SKM-1 treated with dmso at 0.1 percent for 144 hours (cell line): ENCODE measurements at regions not wholly inside any gene's neighbourhood (a gene's known extent, or its start where the extent isn't known, plus 50 kb on each side); places are given as distances from the start of the nearest gene placed in this dataset.
A peak's percentile ranks its signal among the peaks of the same experiment; 100 is the strongest.

ENCODE experiments used
- DNase-seq: peaks from one replicate; lab custom pipeline; 2025; ENCODE audit not compliant: unreplicated experiment; lab: John Stamatoyannopoulos, UW

DNA sequence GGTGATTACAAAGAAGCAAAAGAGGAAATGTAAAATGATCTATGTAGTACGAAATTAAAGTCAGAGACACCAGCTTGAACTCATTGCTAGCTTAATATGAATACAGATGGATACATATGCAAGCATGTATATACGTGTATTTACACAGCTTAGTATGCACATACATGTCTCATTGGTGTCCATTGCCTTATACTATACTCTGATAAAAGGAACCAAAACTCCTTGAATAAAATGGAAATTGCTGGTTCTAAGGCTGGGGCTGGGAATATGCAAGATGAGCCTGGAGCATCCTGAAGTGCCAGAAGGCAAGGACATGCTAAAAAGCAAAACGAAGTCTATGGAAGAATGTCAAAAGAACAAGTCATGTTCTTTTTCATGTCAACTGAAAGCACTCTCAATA is 1424.4 kb upstream of the SLC39A10 start:
- DNase-seq = no peak

DNA sequence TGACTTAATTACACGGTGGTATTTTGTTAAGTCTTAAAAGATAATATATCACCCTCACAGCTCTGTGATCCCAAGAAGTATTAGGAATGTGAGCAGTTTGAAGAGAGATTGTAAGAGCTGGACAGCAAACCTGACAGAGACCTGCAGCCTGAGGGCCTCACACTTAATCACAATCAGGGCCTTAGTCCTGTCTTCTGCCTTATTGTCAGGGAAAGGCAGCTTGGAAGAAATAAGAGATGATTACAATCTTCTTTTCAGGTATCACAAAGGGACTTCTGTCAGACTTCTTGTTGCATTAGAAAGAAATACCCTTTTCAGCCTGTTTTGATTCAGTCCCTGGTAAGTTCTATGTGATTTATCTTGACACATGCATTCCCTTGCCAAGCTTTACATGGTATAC is 1433.8 kb upstream of the SLC39A10 start:
- no peak for DNase-seq

DNA sequence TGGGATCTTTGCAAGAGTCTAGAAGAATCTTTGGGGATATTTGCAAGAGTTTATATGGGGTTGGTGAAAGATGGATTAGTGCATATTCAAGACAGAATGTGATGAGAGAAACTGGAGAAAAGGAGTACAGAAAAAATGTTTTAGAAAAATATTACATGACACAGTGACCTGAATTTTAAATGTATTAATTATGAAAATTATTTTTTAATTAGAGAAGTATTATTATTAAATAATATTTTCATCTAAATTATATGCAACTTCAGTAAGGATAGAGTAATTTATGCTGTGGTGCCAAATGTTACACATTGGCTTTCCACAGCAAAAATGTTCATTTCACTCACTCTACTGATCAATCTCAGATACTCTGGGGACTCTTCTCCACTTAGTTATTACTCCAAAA is 1442.8 kb upstream of the SLC39A10 start:
- no peak for DNase-seq

DNA sequence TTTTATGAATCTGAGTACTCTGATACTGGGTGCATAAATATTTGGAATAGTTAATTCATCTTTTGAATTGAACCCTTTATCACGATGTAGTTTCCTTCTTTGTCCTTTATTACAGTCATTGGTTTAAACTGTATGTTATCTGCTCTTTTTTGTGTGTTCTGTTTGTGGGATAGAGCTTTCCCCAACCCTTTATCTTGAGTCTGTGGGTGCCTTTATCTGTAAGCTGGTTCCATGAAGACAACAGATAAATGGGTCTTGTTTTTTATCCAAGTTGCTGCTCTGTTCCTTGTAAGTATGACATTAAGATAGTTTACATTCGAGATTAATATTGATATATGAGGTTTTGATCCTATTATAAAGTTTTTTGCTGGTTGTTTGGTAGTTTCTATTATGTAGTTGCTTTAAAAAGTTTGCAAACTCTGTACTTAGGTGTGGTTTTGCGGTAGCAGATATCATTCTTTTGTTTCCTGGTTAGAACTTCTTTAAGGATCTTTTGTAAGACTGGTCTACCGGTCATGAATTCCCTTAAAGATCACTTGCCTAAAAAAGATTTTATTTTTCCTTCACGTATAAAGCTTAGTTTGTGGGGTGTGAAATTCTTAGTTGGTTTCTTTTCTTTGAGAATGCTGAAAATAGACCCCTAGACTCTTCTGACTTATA is 1451.3 kb upstream of the SLC39A10 start:
- no peak for DNase-seq

DNA sequence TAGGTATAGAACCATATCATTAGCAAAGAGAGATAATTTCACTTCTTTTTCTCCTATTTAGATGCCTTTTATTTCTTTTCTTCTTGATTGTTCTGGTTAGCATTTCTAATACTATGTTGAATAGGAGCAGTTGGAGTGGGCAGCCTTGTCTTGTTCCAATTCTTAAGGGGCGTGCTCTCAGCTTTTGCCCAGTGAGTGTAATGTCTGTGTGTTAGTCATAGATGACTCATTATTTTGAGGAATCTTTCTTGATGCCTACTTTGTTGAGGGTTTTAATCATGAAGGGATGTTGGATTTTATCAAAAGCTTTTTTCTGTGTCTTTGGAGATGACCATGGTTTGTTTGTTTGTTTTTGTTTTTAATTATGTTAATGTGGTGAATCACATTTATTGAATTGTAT is 1453.1 kb upstream of the SLC39A10 start:
- no peak for DNase-seq

DNA sequence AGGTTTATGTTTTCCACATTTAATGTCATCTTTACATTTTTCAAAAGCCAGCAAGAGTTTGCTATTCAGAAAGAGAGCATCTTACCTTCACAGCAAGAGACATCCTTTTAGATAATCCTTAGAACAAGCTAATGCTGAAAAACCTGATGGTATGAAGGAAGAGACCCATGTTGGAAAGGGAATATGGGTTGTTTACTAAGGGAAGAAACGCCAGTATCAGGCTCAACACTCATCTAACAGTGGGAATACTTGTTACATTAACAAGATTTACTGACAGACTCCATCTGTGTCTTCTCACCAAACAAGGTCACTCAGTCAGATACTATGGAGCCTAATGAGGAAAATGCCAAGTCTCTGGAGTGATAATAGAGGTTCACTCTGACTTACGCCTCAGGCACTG is 1474.1 kb upstream of the SLC39A10 start:
- no peak for DNase-seq

DNA sequence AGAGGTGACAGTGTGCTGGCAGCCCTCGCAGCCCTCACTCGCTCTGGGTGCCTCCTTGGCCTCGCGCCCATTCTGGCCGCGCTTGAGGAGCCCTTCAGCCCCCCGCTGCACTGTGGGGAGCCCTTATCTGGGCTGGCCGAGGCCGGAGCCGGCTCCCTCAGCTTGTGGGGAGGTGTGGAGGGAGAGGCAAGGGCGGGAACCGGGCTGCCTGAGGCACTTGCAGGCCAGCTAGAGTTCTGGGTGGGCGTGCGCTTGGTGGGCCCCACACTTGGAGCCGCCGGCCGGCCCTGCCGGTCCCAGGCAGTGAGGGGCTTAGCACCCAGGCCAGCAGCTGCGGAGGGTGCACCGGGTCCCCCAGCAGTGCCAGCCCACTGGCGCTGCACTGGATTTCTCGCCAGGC is 1480.9 kb upstream of the SLC39A10 start:
- DNase-seq = no peak

DNA sequence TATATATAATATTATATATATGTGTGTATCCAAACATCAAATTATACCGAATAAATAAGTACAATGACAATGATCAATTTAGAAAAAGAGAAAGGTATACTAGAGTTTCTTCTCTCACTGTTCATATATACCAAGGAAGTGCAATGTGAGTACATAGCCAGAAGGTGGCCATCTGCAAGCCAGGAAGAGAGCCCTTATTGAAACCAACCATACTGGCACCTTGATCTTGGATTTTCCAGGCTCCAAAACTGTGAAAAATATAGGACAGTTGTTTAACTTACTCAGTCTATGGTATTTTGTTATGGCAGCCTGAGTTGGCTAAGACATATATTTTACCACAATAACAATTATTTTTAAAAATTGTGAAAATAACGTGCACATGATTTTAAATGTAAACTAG is 1490.2 kb upstream of the SLC39A10 start:
- peak; percentile 49 for DNase-seq

DNA sequence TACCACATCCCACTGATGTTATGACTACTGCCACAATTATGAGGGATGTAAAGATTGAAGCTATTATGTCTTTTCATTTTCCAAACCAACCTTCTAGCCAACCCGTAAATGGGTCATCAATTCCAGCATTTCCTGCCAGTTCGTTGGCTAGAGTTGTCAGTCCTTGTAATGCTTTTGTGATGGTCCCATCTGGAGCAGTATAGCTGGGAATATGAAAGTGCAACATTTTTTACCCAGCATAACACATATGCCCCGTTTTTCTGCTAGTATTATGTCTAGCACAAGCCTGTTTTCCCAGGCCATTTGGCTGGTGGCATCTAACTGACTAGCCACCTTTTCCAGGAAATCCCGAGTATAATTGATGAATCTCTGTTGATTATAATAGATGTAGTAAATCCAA is 1501.6 kb upstream of the SLC39A10 start:
- no peak for DNase-seq

DNA sequence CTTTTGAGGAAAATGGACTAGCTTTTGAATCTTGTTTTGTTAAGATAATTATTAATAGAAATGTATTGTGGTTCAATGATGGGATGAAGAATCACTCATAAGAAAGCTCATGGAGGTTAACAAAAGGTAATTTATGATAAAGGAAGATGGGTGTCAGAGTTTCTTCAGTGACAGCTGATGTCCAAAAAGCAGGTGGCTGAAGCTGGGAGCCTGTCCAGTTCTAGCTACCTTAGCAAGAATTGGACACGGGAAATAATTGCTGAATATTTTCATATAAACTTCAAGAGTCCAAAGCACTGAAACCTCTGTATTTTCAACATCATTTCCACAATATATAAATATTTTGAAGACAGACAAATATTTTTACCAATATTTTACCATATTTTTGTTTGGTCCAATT is 1505.8 kb upstream of the SLC39A10 start:
- no peak for DNase-seq

DNA sequence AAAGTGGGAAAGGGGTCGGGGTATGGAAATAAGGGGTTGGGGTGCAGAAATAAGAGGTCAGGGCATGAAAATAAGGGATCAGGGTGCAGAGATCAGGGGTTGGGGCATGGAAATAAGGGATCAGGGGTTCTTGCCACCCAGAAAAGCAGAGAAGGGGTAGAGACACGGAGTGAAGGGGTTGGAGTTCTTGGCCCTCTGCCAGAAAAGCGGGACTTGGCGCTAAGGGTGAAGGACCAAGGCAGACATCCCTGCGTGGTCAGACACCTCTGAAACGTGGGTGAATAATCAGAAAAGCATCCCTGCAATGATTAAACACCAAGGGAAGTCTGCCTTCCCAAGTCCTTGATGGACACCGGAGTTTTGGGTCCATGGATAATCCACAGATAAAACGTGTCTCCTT is 1521.6 kb upstream of the SLC39A10 start:
- no peak for DNase-seq

DNA sequence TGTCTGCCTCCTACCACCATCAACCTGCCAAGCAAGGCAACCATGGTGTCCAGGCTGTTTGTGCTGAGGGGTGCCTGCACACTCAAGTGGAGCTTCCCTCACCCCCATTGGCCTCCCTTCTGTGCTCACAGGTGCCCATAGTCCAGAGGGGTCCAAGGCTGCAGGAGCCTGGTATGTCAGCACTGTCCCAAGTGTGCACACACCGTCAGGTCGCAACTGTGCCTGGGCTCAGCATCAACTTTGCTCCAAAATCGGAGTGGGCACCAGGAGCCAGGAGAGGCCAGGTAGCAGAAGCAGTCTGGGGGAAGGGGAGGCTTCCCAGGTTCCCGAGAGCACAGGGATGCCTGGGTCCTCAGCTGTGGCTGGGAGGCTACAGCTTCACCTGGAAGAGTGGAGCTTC is 1528.2 kb upstream of the SLC39A10 start:
- no peak for DNase-seq

DNA sequence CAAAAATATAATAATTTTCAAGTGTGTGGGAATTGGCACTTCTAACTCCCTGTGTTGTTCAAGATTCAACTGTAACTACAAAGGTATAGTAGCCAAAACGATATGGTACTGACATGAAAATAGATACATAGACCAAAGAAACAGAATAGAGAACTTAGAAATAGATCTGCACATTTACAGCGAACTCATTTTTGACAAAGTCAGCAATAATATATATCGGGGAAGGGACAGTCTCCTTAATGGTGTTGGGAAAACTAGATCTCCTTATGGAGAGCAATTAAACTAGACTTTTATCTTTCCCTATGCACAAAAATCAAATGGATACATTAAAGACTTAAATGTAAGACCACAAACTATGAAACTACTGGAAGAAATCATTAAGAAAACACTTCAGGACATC is 1530.6 kb upstream of the SLC39A10 start:
- no peak for DNase-seq

DNA sequence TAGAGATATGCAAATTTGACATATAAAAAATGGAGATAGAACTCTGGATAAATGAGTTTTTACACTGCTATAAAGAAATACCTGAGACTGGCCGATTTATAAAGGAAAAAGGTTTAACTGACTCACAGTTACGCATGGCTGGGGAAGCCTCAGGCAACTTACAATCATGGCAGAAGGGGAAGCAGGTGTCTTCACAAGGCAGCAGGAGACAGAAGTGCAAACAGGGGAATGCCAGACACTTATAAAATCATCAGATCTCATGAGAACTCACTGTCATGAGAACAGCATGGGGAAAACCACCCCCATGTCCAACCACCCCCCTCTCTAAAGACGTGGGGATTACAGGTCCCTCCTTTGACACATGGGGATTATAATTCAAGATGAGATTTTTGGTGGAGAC is 1540.2 kb upstream of the SLC39A10 start:
- no peak for DNase-seq

DNA sequence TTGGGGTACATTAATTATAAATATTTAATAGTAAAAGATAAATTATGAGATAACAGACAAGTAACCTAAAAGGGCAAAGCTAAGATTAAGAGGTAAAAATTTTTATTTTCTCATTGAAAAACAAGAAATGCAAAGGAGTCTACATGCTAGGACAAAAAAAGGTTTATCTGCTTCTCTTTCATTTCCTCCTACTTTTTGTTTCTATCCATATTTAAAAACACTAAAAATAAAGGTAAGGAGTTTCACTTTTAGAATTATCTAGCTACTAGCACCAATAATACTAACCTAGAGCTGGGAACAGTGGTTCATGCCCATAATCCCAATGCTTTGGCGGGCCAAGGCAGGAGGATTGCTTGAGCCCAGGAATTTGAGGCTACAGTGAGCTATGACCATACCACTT is 1551.7 kb upstream of the SLC39A10 start:
- no peak for DNase-seq

DNA sequence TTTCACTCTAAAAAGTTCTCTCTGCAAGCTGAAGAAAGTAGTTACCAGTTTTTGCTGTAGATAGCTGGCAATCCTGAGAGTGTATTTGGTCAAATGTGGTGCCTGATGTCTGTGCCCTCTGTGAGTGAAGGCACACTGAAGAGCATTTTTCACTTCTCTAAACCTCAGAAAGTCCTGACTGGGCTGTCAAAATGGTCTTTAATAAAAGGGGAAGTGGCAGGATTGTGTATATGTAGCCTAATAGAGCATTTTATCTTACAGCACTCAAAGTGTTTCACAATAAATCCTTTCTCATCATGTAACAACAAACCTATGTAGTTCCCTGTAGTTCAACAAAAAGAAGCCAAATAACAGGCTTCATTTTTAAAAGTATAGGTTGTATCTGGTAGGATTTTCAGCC is 1552.3 kb upstream of the SLC39A10 start:
- peak; percentile 92 for DNase-seq

DNA sequence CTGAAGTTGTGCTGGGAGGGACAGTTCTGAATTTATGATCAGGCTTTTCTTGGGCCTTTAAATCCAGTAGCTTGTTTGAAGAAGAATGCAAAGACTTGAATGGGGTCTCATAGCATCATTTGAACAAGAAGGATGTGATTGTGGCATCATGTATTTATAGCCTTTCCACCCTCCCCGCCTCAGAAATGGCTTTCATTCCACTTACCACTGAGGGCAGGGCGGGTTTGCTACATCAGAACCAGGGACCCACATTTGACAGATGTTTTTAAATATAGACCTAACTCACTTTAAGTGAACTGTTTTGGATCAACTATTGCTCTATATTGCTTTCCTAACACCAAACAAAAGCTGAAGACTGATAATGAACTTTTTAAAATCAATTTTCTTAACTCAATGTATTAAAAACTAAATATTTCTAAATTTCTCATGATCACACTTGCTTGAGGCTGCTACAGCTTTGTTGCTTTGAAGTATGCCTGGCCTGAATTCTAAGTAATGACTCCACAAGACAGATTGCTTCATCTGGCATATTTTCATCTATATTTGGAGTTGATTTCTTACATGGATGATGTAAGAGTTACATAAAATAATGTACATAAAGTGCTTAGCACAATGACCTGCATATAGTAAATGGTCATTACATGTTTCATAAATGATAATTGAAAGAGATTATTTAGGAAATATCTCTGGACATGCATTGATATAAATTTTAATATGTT is 1552.9 kb upstream of the SLC39A10 start:
- DNase-seq = no peak

DNA sequence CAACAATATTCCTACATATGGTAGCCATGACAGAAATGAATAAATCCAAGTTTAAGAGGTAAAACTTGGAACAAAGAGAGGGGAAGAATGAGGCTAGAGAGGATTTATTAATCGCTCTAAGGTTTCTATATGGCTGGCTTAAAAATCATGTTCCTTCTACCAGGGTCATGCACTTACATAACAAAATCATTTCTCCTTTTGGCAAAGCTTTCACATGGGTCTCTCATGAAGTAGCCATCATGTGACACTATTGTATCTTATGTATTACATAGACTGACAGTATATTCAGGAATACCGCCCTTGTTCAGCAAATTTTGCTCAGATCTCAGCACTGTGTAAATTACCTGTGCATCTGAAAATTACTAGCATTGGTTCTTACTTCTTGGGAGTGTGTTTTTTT is 1554.5 kb upstream of the SLC39A10 start:
- no peak for DNase-seq

DNA sequence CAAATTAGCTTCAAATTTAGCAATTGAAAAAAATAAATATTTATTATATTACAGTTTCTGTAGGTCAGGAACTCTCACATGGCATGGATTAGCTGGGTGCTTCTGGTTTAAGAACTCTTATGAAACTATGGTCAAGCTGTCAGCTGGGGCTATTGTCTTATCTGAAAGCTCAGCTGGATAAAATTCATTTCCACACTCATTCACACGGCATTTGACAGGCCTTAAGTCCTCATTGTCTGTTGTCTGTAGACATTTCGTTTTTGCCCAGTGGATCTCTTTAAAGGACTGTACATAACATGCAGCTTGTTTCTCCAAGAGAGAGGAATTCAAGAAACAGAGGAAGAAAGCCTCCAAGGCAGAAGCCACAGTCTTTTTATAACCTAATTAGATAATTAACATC is 1556.8 kb upstream of the SLC39A10 start:
- no peak for DNase-seq

DNA sequence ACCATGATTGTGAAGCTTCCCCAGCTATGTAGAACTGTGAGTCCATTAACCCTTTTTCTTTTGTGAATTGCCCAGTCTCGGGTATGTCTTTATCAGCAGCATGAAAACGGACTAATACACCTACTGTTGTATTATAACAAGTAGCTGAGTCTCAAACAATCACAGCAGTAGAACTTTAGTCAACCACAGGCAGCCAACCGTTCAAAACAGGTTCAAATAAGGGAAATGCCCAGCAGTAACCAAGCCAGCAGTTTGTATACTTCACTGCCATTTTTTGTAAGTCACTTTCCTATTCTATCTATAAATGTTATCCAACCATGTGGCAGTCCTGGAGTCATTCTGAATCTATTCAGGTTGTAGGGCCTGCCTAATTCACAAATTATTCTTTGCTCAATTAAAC is 1560.6 kb upstream of the SLC39A10 start:
- DNase-seq = no peak

DNA sequence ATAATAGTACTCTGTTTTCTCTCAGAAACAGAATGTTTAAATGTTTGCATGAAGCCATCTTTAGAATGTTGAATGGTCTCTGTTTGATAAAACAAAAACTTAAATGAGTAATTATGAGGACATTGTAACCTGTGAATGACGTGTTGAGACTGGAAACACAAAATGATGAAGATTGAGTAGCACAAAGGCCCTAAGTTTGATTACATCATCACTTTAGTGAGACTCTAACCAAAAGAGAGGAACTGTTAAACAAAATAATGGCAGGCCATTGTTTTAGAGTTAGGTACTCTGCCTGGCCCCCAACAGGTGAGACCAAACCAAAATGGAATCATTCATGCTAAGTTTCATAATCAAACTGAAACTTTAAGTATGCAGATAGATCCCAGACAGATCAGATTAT is 1561.7 kb upstream of the SLC39A10 start:
- no peak for DNase-seq

DNA sequence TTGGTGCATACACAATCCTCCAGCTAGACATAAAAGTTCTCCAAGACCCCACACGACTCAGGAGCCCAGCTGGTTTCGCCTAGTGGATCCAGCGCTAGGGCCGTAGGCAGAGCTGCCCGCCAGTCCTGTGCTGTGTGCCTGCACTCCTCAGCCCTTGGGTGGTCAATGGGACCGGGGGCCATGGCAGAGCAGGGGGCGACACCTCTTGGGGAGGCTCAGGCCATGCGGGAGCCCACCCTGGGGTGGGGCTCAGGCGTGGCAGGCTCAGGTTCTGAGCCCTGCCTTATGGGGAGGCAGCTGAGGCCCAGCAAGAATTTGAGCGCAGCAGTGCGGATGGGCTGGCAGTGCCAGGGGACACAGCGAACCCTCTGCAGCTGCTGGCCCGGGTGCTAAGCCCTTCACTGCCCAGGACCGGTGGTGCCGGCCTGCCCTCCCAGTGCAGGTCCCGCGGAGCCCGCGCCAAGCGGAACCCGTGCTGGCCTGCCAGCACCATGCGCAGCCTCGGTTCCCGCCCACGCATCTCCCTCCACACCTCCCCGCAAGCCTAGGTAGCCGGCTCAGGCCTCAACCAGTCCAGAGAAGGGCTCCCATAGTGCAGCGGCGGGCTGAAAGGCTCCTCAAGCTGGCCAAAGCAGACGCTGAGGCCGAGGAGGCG is 1566.6 kb upstream of the SLC39A10 start:
- DNase-seq = no peak
